Gastroesophageal sphincter (tissue), 4 donors: ENCODE measurements at regions not wholly inside any gene's neighbourhood (a gene's known extent, or its start where the extent isn't known, plus 50 kb on each side); places are given as distances from the start of the nearest gene placed in this dataset.
"Not testable (repeated sequence)": the region's sequence is repeated elsewhere in the genome, so short reads cannot be mapped to it uniquely, and the experiment has no call there.

ENCODE experiments used
- ATAC-seq: fragments of 150-250 bp; one replicate; pipeline ENCODE4 v1.9.1; 2016; ENCODE audit warnings: mild to moderate bottlenecking, moderate library complexity
- H3K27ac ChIP-seq, 4 donors: fragments of 200-600 bp; sonication (generic) in 3 of 4; 1 replicate in 3 of 4; 2 replicates in 1 of 4; pipeline ENCODE4 v1.5.1; 2016 to 2019
- H3K27me3 ChIP-seq: fragments of 200-600 bp; sonication (generic); one replicate; pipeline ENCODE4 v1.5.1; 2019
- H3K36me3 ChIP-seq, 2 donors: fragments of 200-600 bp; sonication (generic); one replicate each; pipeline ENCODE4 v1.5.1; 2019; ENCODE audit warnings: control low read depth in 1 of 2
- H3K4me1 ChIP-seq, 3 donors: fragments of 200-600 bp; sonication (generic); 1 replicate in 2 of 3; 2 replicates in 1 of 3; pipeline ENCODE4 v1.5.1; 2016 to 2019; ENCODE audit warnings: control low read depth in 2 of 3
- H3K4me3 ChIP-seq, 2 donors: fragments of 200-600 bp; sonication (generic); one replicate each; pipeline ENCODE4 v1.5.1; 2019; ENCODE audit warnings: mild to moderate bottlenecking in 1 of 2, moderate library complexity in 1 of 2
- H3K9me3 ChIP-seq, 3 donors: fragments of 200-600 bp; sonication (generic); one replicate each; pipeline ENCODE4 v1.5.1; 2017 to 2019; ENCODE audit warnings: control low read depth in 2 of 3
- CTCF ChIP-seq, 4 experiments: fragments of 200-600 bp in 2 of 4; fragments of 450-650 bp in 2 of 4; sonication (generic) in 1 of 4; IDR thresholded peaks; one replicate each; pipeline ENCODE4 v1.5.1; 2017 to 2019; ENCODE audit warnings: antibody characterized with exemption in 4 of 4, mild to moderate bottlenecking in 2 of 4, moderate library complexity in 2 of 4
- EP300 ChIP-seq: sonication (generic); formaldehyde crosslinking; IDR thresholded peaks from one replicate; pipeline ENCODE4 v1.6.1; 2017; ENCODE audit warnings: antibody characterized with exemption, mild to moderate bottlenecking
- POLR2A ChIP-seq, 2 donors: fragments of 450-650 bp; IDR thresholded peaks; one replicate each; pipeline ENCODE4 v1.6.1; 2017; ENCODE audit warnings: antibody characterized with exemption in 2 of 2, mild to moderate bottlenecking in 2 of 2, moderate library complexity in 1 of 2
- POLR2AphosphoS5 ChIP-seq: sonication (generic); formaldehyde crosslinking; IDR thresholded peaks from one replicate; pipeline ENCODE4 v1.6.1; 2017; ENCODE audit warnings: antibody characterized with exemption
- WGBS, 2 donors: methylation state at CpG; one replicate each; pipeline ENCODE4 v1.1.5; 2018; ENCODE audit warnings: low coverage in 1 of 2; 5-methylcytosine and 5-hydroxymethylcytosine counted together

- Histone ChIP-seq H3K4me3 (no peak overlapping the region), H3K36me3 (no peaks in the 10 kb centered on the region), H3K27ac (no peak overlapping the region), H3K4me1 (no peaks in the 10 kb centered on the region), H3K9me3 (no peaks in the 10 kb centered on the region), H3K27me3 (no peaks in the 10 kb centered on the region)
- TF ChIP-seq POLR2AphosphoS5 (no peak), CTCF (IDR thresholded peaks at IDR 0.05) (no peak), POLR2A (IDR thresholded peaks at IDR 0.05) (no peak), EP300 (no peak)
- WGBS, 2 donors, result 46% methylated on average over 1 of the region's 1 CpG
- no peak for ATAC-seq
These were observed 184.6 kb upstream of the ZNF804A start for GRCh38 chr2:184413671-184414229.

- no peak for ATAC-seq
- no peaks in the 10 kb centered on the region for H3K9me3 ChIP-seq
- no peaks in the 10 kb centered on the region for H3K36me3 ChIP-seq
- H3K4me3 ChIP-seq, result no peak overlapping the region
- H3K4me1 ChIP-seq, result no peaks in the 10 kb centered on the region
- no peaks in the 10 kb centered on the region for H3K27me3 ChIP-seq
- 72 to 90% methylated on average over 6 of the region's 6 CpGs for WGBS, 2 donors
- no peak overlapping the region for H3K27ac ChIP-seq
- no peak for TF ChIP-seq POLR2AphosphoS5
- TF ChIP-seq POLR2A (IDR thresholded peaks at IDR 0.05), result no peak
- TF ChIP-seq EP300, result no peak
- TF ChIP-seq CTCF (IDR thresholded peaks at IDR 0.05), result no peak
These were observed 182.0 kb upstream of the ZNF804A start for GRCh38 chr2:184416146-184416913.

DNA sequence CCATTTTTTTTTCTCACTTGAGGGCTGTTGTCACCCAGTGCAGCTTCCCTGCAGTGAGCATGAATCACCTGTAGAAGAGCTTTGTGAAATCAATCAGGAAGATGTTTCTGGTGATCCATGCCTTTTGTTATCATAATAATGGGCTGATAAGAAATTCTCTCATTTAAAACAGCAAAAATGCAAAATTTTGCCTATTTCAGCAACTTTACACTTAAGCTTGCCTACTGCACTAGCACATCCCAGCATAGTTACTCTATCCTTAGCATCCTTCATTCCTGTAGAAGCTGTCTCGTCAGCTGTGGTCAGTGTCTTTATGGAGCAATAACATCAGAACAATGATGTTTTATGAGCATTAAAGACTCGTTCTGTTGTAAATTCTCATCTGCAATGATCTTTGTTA lies 178.6 kb upstream of the ZNF804A start:
- no peak for ATAC-seq
- no peaks in the 10 kb centered on the region for H3K9me3 ChIP-seq
- H3K27ac ChIP-seq, result no peak overlapping the region
- no peaks in the 10 kb centered on the region for H3K4me1 ChIP-seq
- no peak for TF ChIP-seq POLR2AphosphoS5
- TF ChIP-seq CTCF (IDR thresholded peaks at IDR 0.05), result no peak
- TF ChIP-seq POLR2A (IDR thresholded peaks at IDR 0.05), result no peak
- TF ChIP-seq EP300, result no peak
- WGBS, 2 donors, result 65 to 67% methylated on average over 2 of the region's 2 CpGs
- H3K27me3 ChIP-seq, result no peaks in the 10 kb centered on the region
- H3K36me3 ChIP-seq, result no peaks in the 10 kb centered on the region
- H3K4me3 ChIP-seq, result no peak overlapping the region

- not testable (repeated sequence) for H3K27me3 ChIP-seq, ATAC-seq, H3K27ac ChIP-seq, H3K4me3 ChIP-seq, H3K36me3 ChIP-seq, H3K4me1 ChIP-seq, H3K9me3 ChIP-seq
- WGBS, 2 donors, result 84 to 94% methylated on average over 7 to 11 of the region's 11 CpGs
These were observed 176.9 kb upstream of the ZNF804A start for GRCh38 chr2:184421456-184421855.

DNA sequence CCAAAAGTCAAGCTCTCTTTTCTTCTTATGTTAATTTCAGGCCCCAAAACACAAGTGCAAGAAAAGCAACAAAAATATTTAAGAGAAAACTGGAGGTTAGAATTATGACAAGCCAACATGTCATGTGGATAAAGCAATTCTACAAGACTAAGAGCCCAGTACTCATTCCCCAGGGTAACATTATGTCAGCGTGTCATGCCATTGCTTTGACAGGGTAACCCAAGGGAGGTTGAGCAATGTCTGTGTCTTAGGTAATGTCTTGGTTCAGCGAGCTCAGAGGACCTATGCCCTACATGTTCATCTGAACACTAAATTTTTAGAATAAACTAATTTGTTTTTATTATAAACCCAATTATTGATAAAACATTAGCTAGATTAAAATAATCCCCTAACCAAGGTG lies 173.2 kb upstream of the ZNF804A start:
- H3K27ac ChIP-seq, result no peak overlapping the region
- no peaks in the 10 kb centered on the region for H3K4me1 ChIP-seq
- 86 to 95% methylated on average over 2 of the region's 2 CpGs for WGBS, 2 donors
- H3K27me3 ChIP-seq, result no peaks in the 10 kb centered on the region
- ATAC-seq, result no peak
- no peaks in the 10 kb centered on the region for H3K9me3 ChIP-seq
- no peaks in the 10 kb centered on the region for H3K36me3 ChIP-seq
- TF ChIP-seq POLR2A (IDR thresholded peaks at IDR 0.05) (no peak), CTCF (IDR thresholded peaks at IDR 0.05) (no peak), POLR2AphosphoS5 (no peak), EP300 (no peak)
- H3K4me3 ChIP-seq, result no peak overlapping the region
